LHCN-M2 (cell line): ENCODE measurements at regions not wholly inside any gene's neighbourhood (a gene's known extent, or its start where the extent isn't known, plus 50 kb on each side); places are given as distances from the start of the nearest gene placed in this dataset.
A peak's percentile ranks its signal among the peaks of the same experiment; 100 is the strongest.
"Not testable (repeated sequence)": the region's sequence is repeated elsewhere in the genome, so short reads cannot be mapped to it uniquely, and the experiment has no call there.

ENCODE experiments used
- DNase-seq: peaks from one replicate; pipeline ENCODE4 v3.0.0-alpha.2; 2012; ENCODE audit warnings: low read depth

DNA sequence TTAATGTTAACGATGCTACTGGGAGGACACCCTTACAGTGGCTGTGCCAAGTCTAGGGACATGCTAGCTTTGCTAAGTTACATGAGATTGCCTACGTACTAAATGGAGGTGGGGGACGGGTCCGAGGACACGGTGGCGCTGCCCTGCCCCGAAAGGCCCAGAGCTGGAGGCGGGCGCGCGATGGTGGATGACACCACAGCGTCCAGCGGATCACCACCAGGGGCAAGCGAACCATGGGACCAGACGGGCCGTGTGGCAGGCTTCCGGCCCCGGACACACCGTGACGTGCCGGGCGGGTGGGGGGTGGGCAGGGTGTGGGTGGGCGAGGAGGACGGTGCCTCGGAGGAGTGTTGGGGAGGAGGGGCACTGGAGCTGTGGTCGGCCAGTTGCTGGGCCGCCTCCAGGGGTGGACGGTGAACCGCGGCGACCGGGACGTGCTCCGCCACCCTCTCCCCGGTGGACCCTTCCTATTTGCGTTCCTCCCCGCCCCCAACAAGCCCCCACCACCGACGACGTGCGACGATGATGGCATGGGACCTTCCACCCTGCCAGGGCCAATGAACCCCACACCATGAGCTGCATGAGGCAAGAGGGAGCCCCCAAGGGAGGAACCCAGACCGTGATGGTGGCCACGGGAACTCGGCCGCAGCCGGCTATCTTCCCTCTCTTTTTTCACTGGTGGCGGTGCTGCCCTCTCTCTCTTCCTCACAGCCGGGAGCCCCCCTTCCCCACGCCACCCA is 773.3 kb upstream of the DEFB115 start:
- no peak for DNase-seq

DNA sequence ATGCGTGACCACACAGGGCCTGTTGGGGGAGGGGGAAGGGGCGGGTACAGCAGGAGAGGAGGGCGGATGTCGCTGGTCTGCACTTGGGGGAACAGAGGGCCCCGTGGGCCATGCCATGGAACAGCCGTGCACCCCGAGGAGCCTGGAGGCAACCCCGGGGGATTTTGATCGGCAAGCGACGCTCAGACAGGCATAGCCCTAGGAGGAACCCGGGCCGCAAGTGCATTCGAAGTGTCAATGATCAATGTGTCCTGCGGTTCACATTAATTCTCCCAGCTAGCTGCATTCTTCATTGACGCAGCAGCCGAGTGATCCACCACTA is 772.8 kb upstream of the DEFB115 start:
- no peak for DNase-seq

DNA sequence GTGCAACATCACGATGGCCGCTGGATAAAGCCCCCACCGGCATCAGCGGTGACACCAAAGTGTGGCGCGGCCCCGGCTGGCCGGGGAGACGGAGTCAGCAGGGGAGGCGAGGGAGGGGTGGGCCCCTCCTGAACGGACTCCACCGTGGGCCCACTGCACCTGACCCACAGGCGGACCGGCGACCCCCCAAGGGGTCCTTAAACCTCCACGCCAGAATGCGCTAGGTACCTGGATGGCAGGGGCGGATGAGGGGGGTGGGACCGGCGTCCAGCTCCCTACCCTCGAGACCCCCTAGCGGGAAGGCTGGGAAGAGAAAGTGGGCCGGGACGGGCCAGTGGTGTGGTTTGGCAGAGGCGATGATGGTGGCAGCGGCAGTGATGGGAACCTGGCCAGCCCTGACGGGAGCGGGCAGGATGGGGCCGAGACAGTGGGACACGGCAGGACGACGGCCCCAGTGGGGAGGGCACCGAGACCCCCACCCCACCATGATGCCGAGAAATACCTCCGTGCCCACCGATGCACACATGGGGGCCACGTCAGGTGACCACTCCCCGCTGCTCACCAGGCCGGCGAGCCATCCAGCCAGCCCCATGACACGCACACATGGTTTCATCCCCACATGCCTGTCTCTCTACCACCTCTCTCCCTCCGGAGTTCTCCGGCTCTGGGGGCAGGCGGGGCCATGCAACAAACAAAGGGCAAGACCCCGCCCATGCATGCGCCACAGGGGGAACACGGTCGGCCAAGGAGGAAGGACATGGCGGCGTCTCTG is 771.9 kb upstream of the DEFB115 start:
- no peak for DNase-seq

DNA sequence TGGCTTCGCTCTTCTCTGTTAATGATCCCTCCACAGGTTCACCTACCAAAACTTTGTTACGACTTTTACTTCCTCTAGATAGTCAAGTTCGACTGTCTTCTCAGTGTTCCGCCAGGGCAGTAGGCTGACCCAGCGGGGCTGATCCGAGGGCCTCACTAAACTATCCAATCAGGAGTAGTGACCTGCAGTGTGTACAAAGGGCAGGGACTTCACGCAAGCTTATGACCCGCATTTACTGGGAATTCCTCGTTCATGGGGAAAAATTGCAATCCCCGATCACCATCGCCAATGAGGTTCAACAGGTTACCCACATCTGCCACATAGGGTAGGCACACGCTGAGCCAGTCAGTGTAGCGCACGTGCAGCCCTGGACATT is 771.4 kb upstream of the DEFB115 start:
- no peak for DNase-seq

GRCh38 chr20:30487461-30487860 is 770.0 kb upstream of the DEFB115 start:
- DNase-seq: peak; percentile 2

- no peak for DNase-seq
These were observed 769.2 kb upstream of the DEFB115 start for GRCh38 chr20:30487947-30488926.

- DNase-seq: no peak
These were observed 768.4 kb upstream of the DEFB115 start for GRCh38 chr20:30488941-30489613.

DNA sequence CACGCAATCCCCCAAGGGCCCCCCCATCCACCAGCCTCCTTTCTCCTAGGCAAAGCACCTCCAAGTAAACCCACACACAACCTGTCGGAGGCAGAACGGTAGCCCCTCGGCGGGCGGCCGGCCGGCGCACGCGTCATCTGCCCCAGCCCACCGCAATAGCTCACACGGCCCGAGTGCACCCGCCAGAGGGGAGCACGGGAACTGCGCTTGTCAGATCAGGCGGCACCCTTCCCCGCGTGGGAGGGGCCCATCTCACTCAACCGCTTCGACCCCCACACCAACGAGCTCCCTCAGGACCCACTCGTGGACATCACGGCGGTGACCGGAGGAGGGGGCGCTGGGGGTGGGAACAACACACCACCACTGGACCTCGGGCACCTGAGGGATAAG is 767.9 kb upstream of the DEFB115 start:
- DNase-seq: no peak

DNA sequence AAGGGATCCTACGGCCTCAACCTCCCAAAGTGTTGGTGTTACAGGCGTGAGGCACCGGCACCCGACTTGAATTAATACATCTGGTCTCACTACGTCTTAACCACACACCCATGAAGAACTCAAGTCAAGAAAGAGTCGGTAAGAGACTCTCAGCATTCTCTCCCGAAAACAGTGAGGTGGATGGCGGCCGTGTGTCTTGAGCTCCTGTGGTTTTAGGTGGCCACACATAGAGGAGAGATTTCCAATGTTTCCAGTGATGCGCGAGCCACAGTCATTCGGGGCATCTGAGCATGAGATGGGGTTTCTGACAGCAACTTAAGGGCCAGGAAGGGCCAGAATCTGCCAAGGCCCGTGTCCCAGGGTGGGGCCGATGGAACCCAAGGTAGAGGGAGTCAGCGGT is 766.4 kb upstream of the DEFB115 start:
- no peak for DNase-seq

GRCh38 chr20:30496656-30497055 is 760.8 kb upstream of the DEFB115 start:
- DNase-seq: not testable (repeated sequence)

GRCh38 chr20:30497191-30497590 is 760.3 kb upstream of the DEFB115 start:
- not testable (repeated sequence) for DNase-seq

DNA sequence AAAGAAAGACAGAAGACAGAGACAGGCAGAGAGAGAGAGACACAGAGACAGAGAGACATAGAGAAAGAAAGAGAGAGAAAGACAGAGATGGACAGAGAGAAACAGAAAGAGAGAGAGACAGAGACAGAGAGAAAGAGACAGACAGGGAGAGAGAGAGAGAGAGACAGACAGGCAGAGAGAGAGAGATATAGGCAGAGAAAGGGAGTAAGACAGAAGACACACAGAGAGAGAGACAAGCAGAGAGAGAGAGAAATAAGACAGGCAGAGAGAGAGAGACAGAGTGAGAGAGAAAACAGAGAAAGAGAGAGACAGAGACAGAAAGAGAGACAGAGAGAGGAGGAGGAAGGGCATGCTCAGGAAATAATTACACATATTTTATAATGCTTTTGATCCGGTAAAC is 758.3 kb upstream of the DEFB115 start:
- no peak for DNase-seq

- not testable (repeated sequence) for DNase-seq
These were observed 757.6 kb upstream of the DEFB115 start for GRCh38 chr20:30499716-30500446.

GRCh38 chr20:30500447-30500820 is 757.0 kb upstream of the DEFB115 start:
- DNase-seq: not testable (repeated sequence)

DNA sequence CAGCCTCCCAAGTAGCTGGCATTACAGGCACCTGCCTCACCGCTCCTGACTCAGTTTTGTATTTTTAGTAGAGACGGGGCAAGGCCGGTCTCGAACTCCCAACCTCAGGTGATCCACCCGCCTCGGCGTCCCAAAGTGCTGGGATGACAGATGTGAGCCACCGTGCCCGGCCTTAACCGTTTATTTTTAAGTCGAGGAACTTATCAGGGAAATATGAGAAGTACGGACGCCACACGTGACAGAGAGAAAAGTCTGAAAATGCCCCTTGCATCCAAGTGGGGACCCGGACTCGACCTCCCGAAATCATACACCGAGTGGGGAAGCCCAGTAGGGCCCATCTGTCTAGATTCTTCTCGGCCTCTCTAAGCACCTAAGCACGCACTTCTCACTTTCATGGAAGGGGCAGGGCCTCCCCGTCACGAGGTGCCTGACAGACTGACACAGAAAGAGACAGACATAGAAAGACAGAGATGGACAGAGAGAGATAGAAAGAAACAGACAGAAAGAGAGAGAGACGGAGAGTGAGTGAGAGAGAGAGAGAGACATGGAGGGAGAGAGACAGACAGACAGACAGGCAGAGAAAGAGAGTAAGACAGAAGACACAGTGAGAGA is 756.5 kb upstream of the DEFB115 start:
- no peak for DNase-seq

- DNase-seq: no peak
These were observed 754.8 kb upstream of the DEFB115 start for GRCh38 chr20:30502670-30503069.

GRCh38 chr20:30503204-30503603 is 754.3 kb upstream of the DEFB115 start:
- DNase-seq: not testable (repeated sequence)

DNA sequence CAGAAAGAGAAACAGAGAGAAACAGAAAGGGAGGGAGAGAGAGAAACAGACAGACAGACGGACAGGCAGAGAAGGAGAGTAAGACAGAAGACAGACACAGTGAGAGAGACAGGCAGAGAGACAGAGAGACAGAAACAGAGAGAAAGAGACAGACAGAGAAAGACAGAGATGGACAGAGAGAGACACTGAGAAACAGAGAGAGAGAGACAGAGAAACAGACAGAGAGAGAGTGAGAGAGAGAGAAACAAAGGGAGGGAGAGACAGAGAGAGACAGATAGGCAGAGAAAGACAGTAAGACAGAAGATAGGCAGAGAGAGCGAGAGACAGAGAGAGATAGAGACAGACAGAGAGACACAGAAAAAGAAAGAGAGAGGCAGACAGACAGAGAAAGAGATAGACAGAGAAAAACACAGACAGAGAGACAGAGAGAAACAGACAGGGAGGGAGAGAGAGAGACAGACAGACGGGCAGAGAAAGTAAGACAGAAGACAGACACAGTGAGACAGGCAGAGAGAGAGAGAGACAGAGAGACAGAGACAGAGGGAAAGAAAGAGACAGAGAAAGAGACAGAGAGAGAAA is 753.4 kb upstream of the DEFB115 start:
- no peak for DNase-seq

DNA sequence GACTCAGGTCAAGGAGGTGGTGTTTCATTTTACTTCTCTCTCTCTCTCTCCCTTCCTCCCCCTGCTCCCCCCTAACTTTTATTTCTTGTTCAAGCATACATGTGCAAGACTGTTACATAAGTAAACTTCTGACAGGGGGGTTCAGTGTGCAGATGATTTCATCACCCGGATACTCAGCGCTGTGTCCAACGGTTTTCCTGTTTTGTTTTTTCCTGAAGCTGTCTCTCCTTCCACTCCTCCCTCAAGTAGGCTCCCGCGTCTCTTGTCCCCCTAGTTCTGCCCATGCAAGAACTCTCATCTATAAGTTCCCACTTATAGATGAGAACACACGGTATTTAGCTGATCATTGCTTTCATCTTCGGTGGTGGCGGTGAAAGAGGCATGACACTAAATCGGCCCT is 751.9 kb upstream of the DEFB115 start:
- no peak for DNase-seq

- no peak for DNase-seq
These were observed 751.4 kb upstream of the DEFB115 start for GRCh38 chr20:30506100-30506499.
